ENCODE measurements at regions not wholly inside any gene's neighbourhood (a gene's known extent, or its start where the extent isn't known, plus 50 kb on each side); places are given as distances from the start of the nearest gene placed in this dataset.
"Not testable (repeated sequence)": the region's sequence is repeated elsewhere in the genome, so short reads cannot be mapped to it uniquely, and the experiment has no call there.

- intact Hi-C loops (cut with DNase I): no loop called here
- no peak for DNase-seq (ENCODE audit: low spot score)
Measured at GRCh38 chr4:171242831-171243230, 570.4 kb upstream of the GALNTL6 start.

- no peak for DNase-seq (ENCODE audit: low spot score)
- intact Hi-C loops (cut with DNase I): no loop called here
Measured at GRCh38 chr4:171239196-171239595, 574.0 kb upstream of the GALNTL6 start.

- DNase-seq (ENCODE audit: low spot score): no peak
- intact Hi-C loops (cut with DNase I): no loop called here
Measured at GRCh38 chr4:171235521-171235920, 577.7 kb upstream of the GALNTL6 start.

- DNase-seq (ENCODE audit: low spot score); intact Hi-C loops (cut with DNase I): not testable (repeated sequence)
Measured at GRCh38 chr4:171229354-171229753, 583.9 kb upstream of the GALNTL6 start.

GRCh38 chr4:171221181-171221580 lies 592.0 kb upstream of the GALNTL6 start:
- intact Hi-C loops (cut with DNase I): no loop called here

GRCh38 chr4:171203425-171203824 lies 609.8 kb upstream of the GALNTL6 start:
- DNase-seq (ENCODE audit: low spot score): no peak
- intact Hi-C loops (cut with DNase I): loop anchor here in 1 of 2 donors (2.0 kb wide), 1 partner anchor 47 kb away; no protein-coding TSS in a partner anchor

More at GRCh38 chr4:171221181-171221580, 592.0 kb upstream of the GALNTL6 start:
- DNase-seq (ENCODE audit: low spot score): no peak

- intact Hi-C loops (cut with DNase I): loop anchor here in 1 of 2 donors (2.0 kb wide), 1 partner anchor 48 kb away; no protein-coding TSS in a partner anchor
- DNase-seq (ENCODE audit: low spot score): no peak
Measured at GRCh38 chr4:171202908-171203307, 610.3 kb upstream of the GALNTL6 start.

GRCh38 chr4:171186700-171187099 lies 626.5 kb upstream of the GALNTL6 start:
- no peak for DNase-seq (ENCODE audit: low spot score)
- intact Hi-C loops (cut with DNase I): no loop called here

- intact Hi-C loops (cut with DNase I): loop anchor here in 1 of 2 donors (5.0 kb wide), 1 partner anchor 116 kb away; no protein-coding TSS in a partner anchor
Measured at GRCh38 chr4:171181090-171181489, 632.1 kb upstream of the GALNTL6 start.

GRCh38 chr4:171170671-171171070 lies 642.5 kb upstream of the GALNTL6 start:
- intact Hi-C loops (cut with DNase I): no loop called here
- no peak for DNase-seq (ENCODE audit: low spot score)

More at GRCh38 chr4:171181090-171181489, 632.1 kb upstream of the GALNTL6 start:
- DNase-seq (ENCODE audit: low spot score): no peak

- no peak for DNase-seq (ENCODE audit: low spot score)
- intact Hi-C loops (cut with DNase I): no loop called here
Measured at GRCh38 chr4:171169396-171169795, 643.8 kb upstream of the GALNTL6 start.

GRCh38 chr4:171162478-171162877 lies 650.7 kb upstream of the GALNTL6 start:
- intact Hi-C loops (cut with DNase I): no loop called here
- DNase-seq (ENCODE audit: low spot score): no peak

GRCh38 chr4:171157462-171158082 lies 655.6 kb upstream of the GALNTL6 start:
- no peak for DNase-seq (ENCODE audit: low spot score)
- intact Hi-C loops (cut with DNase I): no loop called here

- intact Hi-C loops (cut with DNase I): no loop called here
- no peak for DNase-seq (ENCODE audit: low spot score)
Measured at GRCh38 chr4:171142639-171143038, 670.6 kb upstream of the GALNTL6 start.

- no peak for DNase-seq (ENCODE audit: low spot score)
- intact Hi-C loops (cut with DNase I): no loop called here
Measured at GRCh38 chr4:171142045-171142444, 671.2 kb upstream of the GALNTL6 start.

GRCh38 chr4:171130256-171130801 lies 682.9 kb upstream of the GALNTL6 start:
- intact Hi-C loops (cut with DNase I): no loop called here

GRCh38 chr4:171118091-171118490 lies 695.1 kb upstream of the GALNTL6 start:
- intact Hi-C loops (cut with DNase I): no loop called here
- no peak for DNase-seq (ENCODE audit: low spot score)

More at GRCh38 chr4:171130256-171130801, 682.9 kb upstream of the GALNTL6 start:
- DNase-seq (ENCODE audit: low spot score): no peak

- DNase-seq (ENCODE audit: low spot score): no peak
- intact Hi-C loops (cut with DNase I): no loop called here
Measured at GRCh38 chr4:171117457-171117856, 695.7 kb upstream of the GALNTL6 start.

- no peak for DNase-seq (ENCODE audit: low spot score)
- intact Hi-C loops (cut with DNase I): no loop called here
Measured at GRCh38 chr4:171101845-171102244, 711.4 kb upstream of the GALNTL6 start.

- intact Hi-C loops (cut with DNase I): no loop called here
- DNase-seq (ENCODE audit: low spot score): no peak
Measured at GRCh38 chr4:171087089-171087488, 726.1 kb upstream of the GALNTL6 start.

GRCh38 chr4:171067422-171067821 lies 745.8 kb upstream of the GALNTL6 start:
- DNase-seq (ENCODE audit: low spot score): no peak
- intact Hi-C loops (cut with DNase I): no loop called here

Data from posterior vena cava (tissue), 2 donors.